Chondrocyte (in vitro differentiated cells): ENCODE measurements at regions not wholly inside any gene's neighbourhood (a gene's known extent, or its start where the extent isn't known, plus 50 kb on each side); places are given as distances from the start of the nearest gene placed in this dataset.

Experiments used
- DNase-seq: peaks from one replicate; pipeline ENCODE4 v3.0.0; 2021; ENCODE audit warnings: mixed read lengths, low spot score
- H3K27ac Mint-ChIP-seq: one replicate; pipeline ENCODE4 v1.8.0; 2021; ENCODE audit warnings: mild to moderate bottlenecking, moderate library complexity, mixed read lengths; ENCODE audit not compliant: unreplicated experiment
- H3K27me3 Mint-ChIP-seq: 2 replicates; pipeline ENCODE4 v1.8.0; 2021; ENCODE audit warnings: low read depth, mixed read lengths
- H3K36me3 Mint-ChIP-seq: 2 replicates; pipeline ENCODE4 v1.8.0; 2021; ENCODE audit warnings: low read depth, mixed read lengths
- H3K4me1 Mint-ChIP-seq: 2 replicates; pipeline ENCODE4 v1.8.0; 2021; ENCODE audit warnings: low read depth, mild to moderate bottlenecking, mixed read lengths
- H3K4me3 Mint-ChIP-seq: one replicate; pipeline ENCODE4 v1.8.0; 2021; ENCODE audit warnings: mild to moderate bottlenecking, moderate library complexity, mixed read lengths; ENCODE audit not compliant: unreplicated experiment
- H3K9me3 Mint-ChIP-seq: 2 replicates; pipeline ENCODE4 v1.8.0; 2021; ENCODE audit warnings: low read depth, mixed read lengths
- CTCF ChIP-seq: fragments of 200-600 bp; sonication (generic); IDR thresholded peaks from 2 replicates; pipeline ENCODE4 v1.5.0; 2021; ENCODE audit warnings: antibody characterized with exemption, mild to moderate bottlenecking, moderate library complexity

- Mint-ChIP-seq H3K9me3 (no peaks in the 10 kb centered on the region), H3K4me1 (peaks cover 28% of the 10 kb centered on the region), H3K36me3 (no peaks in the 10 kb centered on the region), H3K27ac (no peak overlapping the region), H3K27me3 (no peaks in the 10 kb centered on the region), H3K4me3 (no peak overlapping the region)
- no peak for DNase-seq
- peak; percentile 63 for TF ChIP-seq CTCF
Observed at GRCh38 chr6:113306552-113307145, 550.5 kb upstream of the MARCKS start.

GRCh38 chr6:113308266-113308665 is 548.9 kb upstream of the MARCKS start:
- no peak for DNase-seq
- no peaks in the 10 kb centered on the region for H3K9me3 Mint-ChIP-seq
- H3K4me1 Mint-ChIP-seq: peaks cover 22% of the 10 kb centered on the region
- H3K27ac Mint-ChIP-seq: no peak overlapping the region
- no peaks in the 10 kb centered on the region for H3K27me3 Mint-ChIP-seq
- H3K36me3 Mint-ChIP-seq: no peaks in the 10 kb centered on the region
- TF ChIP-seq CTCF: no peak
- no peak overlapping the region for H3K4me3 Mint-ChIP-seq

GRCh38 chr6:113313841-113314240 is 543.3 kb upstream of the MARCKS start:
- Mint-ChIP-seq H3K27me3 (no peaks in the 10 kb centered on the region), H3K4me3 (no peak overlapping the region)
- no peak for TF ChIP-seq CTCF

GRCh38 chr6:113315165-113315564 is 542.0 kb upstream of the MARCKS start:
- H3K36me3 Mint-ChIP-seq: no peaks in the 10 kb centered on the region
- DNase-seq: no peak
- peaks cover 51% of the 10 kb centered on the region for H3K4me1 Mint-ChIP-seq
- H3K9me3 Mint-ChIP-seq: peaks cover 2% of the 10 kb centered on the region
- no peak for TF ChIP-seq CTCF
- H3K27ac Mint-ChIP-seq: peak overlapping the region; percentile 83
- H3K4me3 Mint-ChIP-seq: no peak overlapping the region
- H3K27me3 Mint-ChIP-seq: no peaks in the 10 kb centered on the region

More at GRCh38 chr6:113313841-113314240, 543.3 kb upstream of the MARCKS start:
- Mint-ChIP-seq H3K36me3 (no peaks in the 10 kb centered on the region), H3K9me3 (peaks cover 2% of the 10 kb centered on the region), H3K27ac (no peak overlapping the region), H3K4me1 (peaks cover 52% of the 10 kb centered on the region)
- DNase-seq: no peak

- no peaks in the 10 kb centered on the region for H3K36me3 Mint-ChIP-seq
- no peak for TF ChIP-seq CTCF
Observed at GRCh38 chr6:113315879-113316278, 541.3 kb upstream of the MARCKS start.

More at GRCh38 chr6:113315879-113316278, 541.3 kb upstream of the MARCKS start:
- H3K9me3 Mint-ChIP-seq: peaks cover 2% of the 10 kb centered on the region
- peaks cover 47% of the 10 kb centered on the region for H3K4me1 Mint-ChIP-seq
- H3K4me3 Mint-ChIP-seq: peak overlapping the region; percentile 20
- H3K27ac Mint-ChIP-seq: peak overlapping the region; percentile 83
- H3K27me3 Mint-ChIP-seq: no peaks in the 10 kb centered on the region
- DNase-seq: no peak
